Activated T-helper 17 cell treated with anti-CD3 and anti-CD28 coated beads, Interleukin-2, amount 50 U/mL, for 72 hours (primary cell): ENCODE measurements at regions not wholly inside any gene's neighbourhood (a gene's known extent, or its start where the extent isn't known, plus 50 kb on each side); places are given as distances from the start of the nearest gene placed in this dataset.
"Not testable (repeated sequence)": the region's sequence is repeated elsewhere in the genome, so short reads cannot be mapped to it uniquely, and the experiment has no call there.

Source experiments
- ATAC-seq: fragments of 150-1000 bp; cut with Tn5 transposase; replicated peaks from 2 replicates; pipeline ENCODE4 v1.10.0; 2021; ENCODE audit warnings: mild to moderate bottlenecking, moderate library complexity
- H3K27ac Mint-ChIP-seq: one replicate; pipeline ENCODE4 v1.8.0; 2022; ENCODE audit warnings: mixed read lengths
- H3K27me3 Mint-ChIP-seq: one replicate; pipeline ENCODE4 v1.8.0; 2022; ENCODE audit warnings: mixed read lengths
- H3K36me3 Mint-ChIP-seq: one replicate; pipeline ENCODE4 v1.8.0; 2022; ENCODE audit warnings: low read depth, mild to moderate bottlenecking, mixed read lengths
- H3K4me1 Mint-ChIP-seq: one replicate; pipeline ENCODE4 v1.8.0; 2022; ENCODE audit warnings: mixed read lengths
- H3K4me3 Mint-ChIP-seq: one replicate; pipeline ENCODE4 v1.8.0; 2022; ENCODE audit warnings: mild to moderate bottlenecking, mixed read lengths
- H3K9me3 Mint-ChIP-seq: one replicate; pipeline ENCODE4 v1.8.0; 2022; ENCODE audit warnings: mixed read lengths

GRCh38 chr3:25904206-25904605, 114.3 kb downstream of the OXSM start:
- ATAC-seq = no peak
- H3K4me3 Mint-ChIP-seq = no peak overlapping the region
- peaks cover 9% of the 10 kb centered on the region for H3K4me1 Mint-ChIP-seq
- H3K27me3 Mint-ChIP-seq = no peaks in the 10 kb centered on the region
- H3K27ac Mint-ChIP-seq = no peak overlapping the region
- H3K9me3 Mint-ChIP-seq = no peaks in the 10 kb centered on the region
- no peaks in the 10 kb centered on the region for H3K36me3 Mint-ChIP-seq

GRCh38 chr3:25906132-25906906, 116.4 kb downstream of the OXSM start:
- Mint-ChIP-seq H3K4me3 (no peak overlapping the region), H3K27ac (no peak overlapping the region), H3K9me3 (no peaks in the 10 kb centered on the region), H3K36me3 (no peaks in the 10 kb centered on the region), H3K4me1 (peaks cover 15% of the 10 kb centered on the region), H3K27me3 (no peaks in the 10 kb centered on the region)
- no peak for ATAC-seq

- Mint-ChIP-seq H3K9me3 (no peaks in the 10 kb centered on the region), H3K36me3 (no peaks in the 10 kb centered on the region), H3K27ac (no peak overlapping the region), H3K27me3 (no peaks in the 10 kb centered on the region), H3K4me3 (no peak overlapping the region), H3K4me1 (peaks cover 10% of the 10 kb centered on the region)
- no peak for ATAC-seq
Measured at GRCh38 chr3:25907081-25907480, 117.2 kb downstream of the OXSM start.

GRCh38 chr3:25910105-25910504, 120.2 kb downstream of the OXSM start:
- Mint-ChIP-seq H3K4me3 (no peak overlapping the region), H3K9me3 (no peaks in the 10 kb centered on the region), H3K27ac (no peak overlapping the region), H3K4me1 (peaks cover 6% of the 10 kb centered on the region), H3K36me3 (no peaks in the 10 kb centered on the region), H3K27me3 (no peaks in the 10 kb centered on the region)
- ATAC-seq = no peak

- Mint-ChIP-seq H3K4me1 (peaks cover 6% of the 10 kb centered on the region), H3K36me3 (no peaks in the 10 kb centered on the region)
- peak; percentile 43 for ATAC-seq
Measured at GRCh38 chr3:25910997-25911396, 121.1 kb downstream of the OXSM start.

GRCh38 chr3:25911525-25912295, 121.8 kb downstream of the OXSM start:
- Mint-ChIP-seq H3K27me3 (no peaks in the 10 kb centered on the region), H3K27ac (peak overlapping the region; percentile 92), H3K4me3 (peak overlapping the region; percentile 30), H3K4me1 (peaks cover 6% of the 10 kb centered on the region), H3K9me3 (no peaks in the 10 kb centered on the region), H3K36me3 (no peaks in the 10 kb centered on the region)
- ATAC-seq = peak; percentile 72

More at GRCh38 chr3:25910997-25911396, 121.1 kb downstream of the OXSM start:
- H3K9me3 Mint-ChIP-seq = no peaks in the 10 kb centered on the region
- peak overlapping the region; percentile 30 for H3K4me3 Mint-ChIP-seq
- no peaks in the 10 kb centered on the region for H3K27me3 Mint-ChIP-seq
- peak overlapping the region; percentile 53 for H3K27ac Mint-ChIP-seq

GRCh38 chr3:25913179-25913578, 123.3 kb downstream of the OXSM start:
- no peak for ATAC-seq
- no peak overlapping the region for H3K4me3 Mint-ChIP-seq
- peaks cover 6% of the 10 kb centered on the region for H3K4me1 Mint-ChIP-seq
- no peaks in the 10 kb centered on the region for H3K27me3 Mint-ChIP-seq
- no peak overlapping the region for H3K27ac Mint-ChIP-seq
- no peaks in the 10 kb centered on the region for H3K9me3 Mint-ChIP-seq
- H3K36me3 Mint-ChIP-seq = no peaks in the 10 kb centered on the region

GRCh38 chr3:25915673-25916072, 125.8 kb downstream of the OXSM start:
- H3K27ac Mint-ChIP-seq = no peak overlapping the region
- no peak overlapping the region for H3K4me3 Mint-ChIP-seq
- H3K4me1 Mint-ChIP-seq = peaks cover 3% of the 10 kb centered on the region
- ATAC-seq = no peak
- H3K9me3 Mint-ChIP-seq = no peaks in the 10 kb centered on the region
- H3K27me3 Mint-ChIP-seq = no peaks in the 10 kb centered on the region
- H3K36me3 Mint-ChIP-seq = no peaks in the 10 kb centered on the region

- no peaks in the 10 kb centered on the region for H3K36me3 Mint-ChIP-seq
- H3K4me1 Mint-ChIP-seq = no peaks in the 10 kb centered on the region
- H3K27me3 Mint-ChIP-seq = no peaks in the 10 kb centered on the region
- H3K9me3 Mint-ChIP-seq = no peaks in the 10 kb centered on the region
- ATAC-seq = no peak
- H3K27ac Mint-ChIP-seq = no peak overlapping the region
- H3K4me3 Mint-ChIP-seq = no peak overlapping the region
Measured at GRCh38 chr3:25916321-25916720, 126.4 kb downstream of the OXSM start.

GRCh38 chr3:25931967-25932366, 142.1 kb downstream of the OXSM start:
- not testable (repeated sequence) for H3K27ac Mint-ChIP-seq, H3K36me3 Mint-ChIP-seq, H3K4me3 Mint-ChIP-seq, H3K27me3 Mint-ChIP-seq, ATAC-seq, H3K4me1 Mint-ChIP-seq
- H3K9me3 Mint-ChIP-seq = peaks cover 11% of the 10 kb centered on the region

GRCh38 chr3:25938566-25939325, 148.9 kb downstream of the OXSM start:
- Mint-ChIP-seq H3K27me3 (no peaks in the 10 kb centered on the region), H3K27ac (no peak overlapping the region), H3K4me1 (no peaks in the 10 kb centered on the region), H3K9me3 (peaks cover 4% of the 10 kb centered on the region), H3K4me3 (no peak overlapping the region), H3K36me3 (no peaks in the 10 kb centered on the region)
- ATAC-seq = no peak

GRCh38 chr3:25940935-25941334, 151.0 kb downstream of the OXSM start:
- no peaks in the 10 kb centered on the region for H3K4me1 Mint-ChIP-seq
- H3K4me3 Mint-ChIP-seq = no peak overlapping the region
- no peaks in the 10 kb centered on the region for H3K36me3 Mint-ChIP-seq
- no peak for ATAC-seq
- no peaks in the 10 kb centered on the region for H3K27me3 Mint-ChIP-seq
- no peaks in the 10 kb centered on the region for H3K9me3 Mint-ChIP-seq
- H3K27ac Mint-ChIP-seq = no peak overlapping the region

- Mint-ChIP-seq H3K4me1 (no peaks in the 10 kb centered on the region), H3K9me3 (no peaks in the 10 kb centered on the region), H3K4me3 (no peak overlapping the region), H3K36me3 (no peaks in the 10 kb centered on the region), H3K27me3 (peaks cover 3% of the 10 kb centered on the region), H3K27ac (no peak overlapping the region)
- ATAC-seq = no peak
Measured at GRCh38 chr3:25944329-25944728, 154.4 kb downstream of the OXSM start.

GRCh38 chr3:25945366-25945765, 155.5 kb downstream of the OXSM start:
- Mint-ChIP-seq H3K27ac (no peak overlapping the region), H3K4me1 (no peaks in the 10 kb centered on the region), H3K36me3 (no peaks in the 10 kb centered on the region), H3K9me3 (no peaks in the 10 kb centered on the region), H3K27me3 (peaks cover 3% of the 10 kb centered on the region), H3K4me3 (no peak overlapping the region)
- ATAC-seq = no peak
